DMS 273 (cell line): ENCODE measurements at regions not wholly inside any gene's neighbourhood (a gene's known extent, or its start where the extent isn't known, plus 50 kb on each side); places are given as distances from the start of the nearest gene placed in this dataset.

ENCODE experiments used
- DNase-seq: peaks from one replicate; lab custom pipeline; 2025; ENCODE audit not compliant: unreplicated experiment; lab: John Stamatoyannopoulos, UW

DNA sequence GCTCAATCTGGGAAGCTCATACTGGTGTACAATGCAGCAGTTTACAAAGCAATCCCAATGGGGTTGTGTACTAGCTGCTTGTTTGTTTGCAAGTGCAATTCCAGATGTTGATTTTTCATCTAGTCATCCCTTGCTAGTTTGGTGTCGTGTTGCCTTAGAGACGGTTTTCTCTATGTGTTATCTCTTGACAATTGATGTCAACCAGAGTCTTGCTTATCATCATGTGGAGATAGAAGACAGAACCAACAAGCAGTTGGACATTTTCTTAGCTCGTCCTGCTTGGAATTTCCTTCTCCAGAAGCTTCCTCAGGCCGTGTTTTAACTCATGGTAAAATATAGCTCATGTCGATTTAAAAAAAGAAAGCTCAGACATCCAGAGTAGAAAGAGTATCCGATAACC, 262.0 kb upstream of the KCNH8 start:
- DNase-seq: no peak

DNA sequence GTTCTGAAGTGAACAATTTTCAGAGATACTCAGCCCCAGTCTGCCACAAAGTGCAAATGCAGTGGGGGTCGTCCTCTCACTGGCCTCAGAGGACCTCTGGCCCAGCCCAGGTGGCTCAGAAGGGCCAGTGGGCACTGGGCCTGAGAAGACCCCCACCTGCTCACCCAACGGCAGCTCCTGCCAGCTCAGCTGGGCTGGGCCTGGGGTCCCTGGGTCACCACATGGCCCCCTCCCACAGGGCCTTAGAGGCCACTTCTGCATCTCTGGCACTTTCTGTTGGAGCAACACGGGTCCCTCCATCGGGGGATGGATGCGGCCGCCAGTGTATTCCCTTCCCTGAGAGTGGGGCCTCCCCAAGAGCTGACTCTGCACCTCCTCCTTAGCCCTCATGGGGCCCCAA, 262.7 kb upstream of the KCNH8 start:
- no peak for DNase-seq

DNA sequence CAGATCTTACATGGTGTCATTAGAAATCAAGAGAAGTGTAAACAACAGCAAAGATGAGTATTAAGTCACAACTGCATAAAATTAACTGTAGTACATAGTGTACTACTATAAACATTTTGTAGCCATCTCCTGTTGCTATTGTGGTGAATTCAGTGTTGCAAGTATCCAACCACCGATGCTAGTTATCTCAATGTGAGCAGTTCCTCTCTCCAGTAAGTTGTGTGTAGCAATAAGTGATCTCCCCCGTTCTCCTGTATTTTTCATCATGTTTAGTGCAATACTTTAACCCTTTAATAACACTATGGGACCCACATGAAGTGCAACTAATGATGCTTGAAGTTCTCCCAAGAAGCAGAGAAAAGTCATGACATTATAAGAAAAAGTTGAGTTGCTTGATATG, 264.7 kb upstream of the KCNH8 start:
- DNase-seq: no peak

DNA sequence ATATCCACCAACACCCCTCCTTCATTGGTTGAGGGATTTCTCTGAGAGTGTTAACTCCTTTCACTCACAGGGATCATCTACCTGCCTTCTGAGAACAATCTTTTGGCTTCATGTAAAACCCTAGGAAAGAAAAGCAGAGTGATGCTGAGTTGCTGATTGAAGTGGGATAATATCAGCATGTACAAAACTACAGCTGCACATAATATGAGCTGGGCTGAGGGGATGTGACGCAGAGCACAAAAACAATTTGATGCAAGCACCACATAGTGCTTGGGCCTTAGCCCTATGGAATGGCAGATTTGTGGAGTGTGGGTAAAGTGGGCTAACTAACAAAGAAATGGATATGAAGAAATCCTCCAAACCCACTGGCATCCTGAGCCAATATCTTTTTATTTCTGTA, 267.6 kb upstream of the KCNH8 start:
- DNase-seq: no peak

DNA sequence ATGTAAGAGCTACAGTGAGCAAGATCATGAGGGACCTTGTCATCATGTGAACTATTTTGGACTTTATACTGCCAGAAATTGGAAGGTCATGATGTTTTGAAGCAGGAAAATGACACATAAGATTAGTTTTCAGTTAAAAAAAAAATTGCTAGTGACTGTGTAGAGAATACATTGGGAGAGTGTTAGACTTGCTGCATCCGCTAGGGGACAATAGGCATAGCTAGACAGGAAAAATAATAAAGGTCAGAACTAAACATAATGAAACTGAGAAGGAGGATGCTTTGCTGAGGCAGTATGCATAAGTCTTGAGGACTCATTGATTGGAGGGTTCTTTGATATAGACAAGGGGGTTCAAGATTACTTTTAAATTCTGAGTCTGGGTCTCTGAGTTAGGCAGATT, 275.8 kb upstream of the KCNH8 start:
- DNase-seq: no peak

DNA sequence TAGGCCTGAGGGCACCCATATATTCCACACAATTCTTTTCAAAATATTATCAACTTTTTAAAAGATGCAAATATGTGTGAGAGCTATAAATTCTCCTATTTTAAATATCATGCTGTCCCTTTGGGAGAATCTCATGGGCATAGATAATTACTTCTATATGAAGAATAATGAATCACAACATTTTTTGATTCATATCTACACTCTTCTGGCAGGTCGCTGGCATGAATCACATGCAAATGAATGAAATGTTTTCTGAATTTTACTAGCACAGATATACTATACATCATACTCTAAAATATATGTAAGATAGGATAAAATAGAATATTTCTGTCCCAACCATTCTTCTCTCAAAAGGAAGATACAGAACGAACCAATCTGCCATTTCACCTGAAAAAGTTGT, 277.7 kb upstream of the KCNH8 start:
- DNase-seq: no peak

DNA sequence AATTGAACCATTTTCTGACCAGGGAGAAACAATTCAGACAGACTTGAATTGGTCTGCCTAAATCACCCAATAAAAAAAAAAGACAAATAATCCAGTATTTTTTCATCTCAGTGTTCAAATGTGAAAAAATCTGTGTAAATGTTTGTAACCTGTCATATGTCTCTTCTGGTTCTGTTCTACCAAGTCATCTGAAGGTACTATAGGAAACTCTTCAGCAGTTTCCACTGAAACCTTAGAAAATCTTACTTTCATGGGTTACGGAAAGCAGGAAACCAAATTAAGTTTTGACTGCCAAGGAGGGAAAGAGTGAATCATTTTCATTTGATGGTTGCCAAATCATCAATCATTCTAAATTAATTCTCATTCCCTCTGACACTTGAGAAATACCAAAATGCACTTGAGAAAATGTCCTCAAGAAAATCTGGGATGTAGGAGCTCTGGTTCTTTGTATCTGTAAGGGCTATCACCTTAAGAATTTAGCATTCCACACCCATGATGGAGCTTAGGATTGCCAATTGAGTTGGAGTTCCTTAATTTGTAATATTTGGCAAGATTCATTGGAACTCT, 278.2 kb upstream of the KCNH8 start:
- no peak for DNase-seq

DNA sequence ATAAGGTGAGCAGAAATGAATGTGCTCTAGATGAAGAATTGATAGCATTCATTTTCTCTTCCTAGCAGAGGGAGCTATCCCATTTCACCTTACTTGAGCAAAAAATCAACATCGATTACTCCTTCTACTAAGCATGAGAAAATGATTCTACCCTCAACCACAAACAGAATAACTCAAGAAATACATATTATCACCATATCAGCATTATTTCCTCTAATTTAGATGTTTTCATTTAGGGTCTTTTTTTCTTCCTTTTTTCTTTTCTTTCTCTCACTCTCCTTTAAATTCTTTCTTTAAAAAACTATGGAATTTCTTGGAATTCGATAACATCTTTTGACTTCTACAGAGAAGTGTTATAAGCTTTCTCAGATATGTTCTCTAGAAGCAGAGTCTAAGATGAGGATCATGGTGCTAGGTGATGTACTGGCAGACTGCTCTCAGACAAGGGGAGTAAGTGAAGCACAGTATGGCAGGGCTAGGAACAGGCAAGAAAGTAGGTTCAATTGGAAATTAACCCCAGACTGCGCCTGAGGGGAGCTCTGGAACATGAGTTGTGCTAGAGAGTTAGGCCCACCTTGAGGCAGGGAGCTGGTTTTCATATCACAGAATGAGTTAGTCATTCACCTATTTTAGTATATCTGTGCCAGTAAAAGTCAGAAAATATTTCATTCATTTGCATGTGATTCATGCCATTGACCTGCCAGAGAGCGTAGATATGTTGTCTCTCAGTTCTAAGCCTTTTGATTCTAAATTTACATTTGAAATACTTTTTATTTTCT, 279.2 kb upstream of the KCNH8 start:
- no peak for DNase-seq

DNA sequence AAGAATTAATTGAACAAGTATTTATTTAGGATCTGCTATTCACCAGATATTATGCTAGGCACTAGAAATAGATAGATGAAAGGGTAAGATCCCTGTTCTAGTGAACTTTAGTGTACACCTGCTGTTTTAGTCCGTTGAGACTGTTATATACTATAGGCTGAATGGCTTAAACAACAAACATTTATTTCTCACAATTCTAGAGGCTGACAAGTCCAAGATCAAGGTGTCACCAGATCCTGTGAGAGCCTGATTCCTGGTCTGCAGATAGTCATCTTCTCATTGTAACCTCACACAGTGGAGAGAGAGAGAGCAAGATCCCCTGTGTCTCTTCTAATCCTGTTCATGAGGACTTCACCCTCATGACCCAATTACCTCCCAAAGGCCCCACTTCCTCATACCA, 281.4 kb upstream of the KCNH8 start:
- DNase-seq: no peak

DNA sequence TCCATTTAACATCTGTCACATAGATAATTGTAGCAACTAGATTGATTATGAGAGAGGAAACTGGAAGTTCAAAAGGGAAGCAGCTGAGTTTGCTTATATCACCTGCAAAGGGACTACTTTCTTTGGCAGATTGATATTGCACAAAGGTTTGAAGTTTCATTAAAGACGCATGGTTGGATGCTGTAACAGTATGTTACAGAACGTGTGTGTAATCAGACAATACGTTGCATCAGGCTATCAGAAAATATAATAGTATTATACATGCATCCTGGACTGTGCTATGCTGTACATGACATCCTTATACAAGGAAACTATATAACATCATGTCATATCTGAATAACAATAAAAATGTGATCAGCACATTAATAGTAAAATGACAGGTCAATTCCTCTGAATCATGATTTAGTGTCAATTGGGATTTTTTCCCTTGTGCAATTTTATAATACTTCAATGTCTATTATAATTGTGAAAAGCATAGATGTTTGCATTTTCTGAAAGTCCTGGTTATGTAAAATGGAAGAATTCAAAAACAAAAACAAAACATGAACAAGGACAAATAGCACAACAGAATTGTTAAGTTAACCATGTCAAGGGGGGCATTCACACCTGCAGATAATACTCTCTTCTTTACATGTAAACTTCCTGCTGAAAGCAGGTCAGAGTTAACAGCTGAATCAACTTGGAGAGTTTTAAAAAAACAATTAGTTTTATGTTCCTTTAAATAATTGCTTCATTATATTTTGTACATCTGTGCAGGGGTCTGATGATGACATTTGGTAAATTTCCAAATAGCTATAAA, 283.2 kb upstream of the KCNH8 start:
- DNase-seq: no peak

DNA sequence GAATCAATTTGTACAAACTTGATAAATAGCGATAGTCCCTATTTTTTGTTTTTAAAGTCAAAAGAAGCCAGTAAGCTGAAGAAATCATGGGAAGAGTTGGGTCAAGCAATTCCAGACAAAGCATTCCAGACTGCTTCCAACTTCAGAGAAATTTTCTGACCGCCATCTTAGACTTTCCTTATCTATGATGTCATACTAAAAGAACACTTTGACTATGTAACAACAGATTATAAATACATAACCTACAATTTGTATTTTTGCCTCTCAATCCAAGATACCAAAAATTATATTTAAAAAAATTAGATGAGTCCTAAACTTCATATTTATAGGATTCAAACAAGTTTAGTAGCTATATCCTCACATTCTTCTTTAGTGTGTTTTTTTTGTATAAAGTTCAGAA, 286.2 kb upstream of the KCNH8 start:
- DNase-seq: no peak

DNA sequence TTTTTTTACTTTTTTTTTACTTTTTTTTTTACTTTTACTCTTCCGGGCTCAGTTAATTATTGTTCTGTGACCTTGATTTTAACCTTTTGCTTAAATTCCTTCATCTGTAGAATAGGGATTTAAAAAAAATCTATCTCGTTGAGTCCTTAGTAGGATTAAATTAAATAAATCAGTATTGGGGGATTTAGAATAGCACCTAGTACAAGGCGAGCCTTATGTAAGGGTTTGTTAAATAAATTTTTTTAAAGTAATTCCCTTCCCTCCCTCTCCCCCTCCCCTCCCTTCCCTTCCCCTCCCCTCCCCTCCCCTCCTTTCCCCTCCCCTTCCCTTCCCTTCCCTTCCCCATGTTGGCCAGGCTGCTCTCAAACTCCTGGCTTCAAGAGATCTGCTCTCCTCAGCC, 287.2 kb upstream of the KCNH8 start:
- DNase-seq: no peak

DNA sequence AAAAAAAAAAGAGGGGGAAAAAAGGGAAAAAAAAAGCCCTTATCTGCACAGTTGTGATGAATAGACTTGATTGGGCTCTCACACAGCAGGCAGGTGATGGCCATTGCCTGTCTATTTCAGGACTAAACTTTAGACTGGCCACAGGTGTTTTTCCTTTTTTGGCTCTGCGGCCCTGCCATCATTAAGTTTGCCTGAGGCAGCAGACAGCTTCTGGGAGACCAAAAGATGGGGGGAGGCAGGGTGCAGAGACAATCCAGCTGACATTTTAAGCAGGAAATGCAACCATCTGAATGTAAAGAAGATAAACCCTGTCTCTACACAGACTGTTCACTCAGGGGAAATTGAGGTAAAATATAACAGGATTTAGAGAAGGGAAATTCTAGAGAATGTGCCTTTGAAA, 295.0 kb upstream of the KCNH8 start:
- DNase-seq: no peak

DNA sequence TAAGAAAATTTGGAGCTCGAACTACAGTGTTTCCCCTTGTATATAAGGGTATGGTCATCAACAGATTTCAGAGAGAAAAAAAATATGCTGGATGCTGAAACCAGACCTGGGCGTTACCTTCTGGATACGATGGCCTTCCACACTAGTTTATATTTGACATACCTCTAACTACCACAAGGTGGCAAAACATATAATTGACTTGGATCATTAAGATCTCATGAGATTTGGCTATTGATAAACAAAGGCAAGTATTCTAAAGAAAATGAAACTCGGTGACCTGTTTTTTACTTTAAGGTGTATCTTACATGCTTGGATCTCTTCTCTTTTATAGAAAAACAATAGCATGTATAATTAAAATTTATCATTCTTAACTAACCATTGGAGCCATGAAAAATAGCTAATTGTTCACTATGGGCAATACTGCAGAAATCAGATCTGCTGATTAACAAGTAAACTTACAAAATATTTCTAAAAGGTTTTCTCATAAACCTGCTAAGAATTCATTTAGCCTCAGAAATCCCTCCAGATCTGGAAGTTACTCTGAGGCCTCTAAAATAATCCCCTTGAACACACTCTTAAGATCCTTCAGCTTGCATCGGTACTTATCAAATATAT, 300.6 kb upstream of the KCNH8 start:
- DNase-seq: peak; percentile 23

DNA sequence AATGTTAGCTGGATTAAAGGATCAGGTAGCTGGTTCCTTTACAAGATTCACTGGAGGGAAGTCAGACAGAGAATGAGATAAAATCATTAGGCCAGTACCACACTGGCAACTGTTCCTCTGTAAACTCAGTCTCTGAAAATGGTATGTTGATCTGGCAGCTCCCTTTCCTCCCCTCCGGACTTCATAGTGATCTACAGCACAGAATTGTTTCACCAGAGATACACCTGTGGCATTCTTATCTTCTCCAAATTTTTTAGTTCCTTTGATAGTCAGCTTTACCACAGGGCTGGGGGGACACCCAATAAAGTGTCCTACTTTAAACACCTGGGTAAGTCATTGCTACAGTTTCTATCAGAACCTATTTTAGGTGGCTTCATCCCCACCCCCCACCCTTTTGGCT, 304.3 kb upstream of the KCNH8 start:
- DNase-seq: no peak

DNA sequence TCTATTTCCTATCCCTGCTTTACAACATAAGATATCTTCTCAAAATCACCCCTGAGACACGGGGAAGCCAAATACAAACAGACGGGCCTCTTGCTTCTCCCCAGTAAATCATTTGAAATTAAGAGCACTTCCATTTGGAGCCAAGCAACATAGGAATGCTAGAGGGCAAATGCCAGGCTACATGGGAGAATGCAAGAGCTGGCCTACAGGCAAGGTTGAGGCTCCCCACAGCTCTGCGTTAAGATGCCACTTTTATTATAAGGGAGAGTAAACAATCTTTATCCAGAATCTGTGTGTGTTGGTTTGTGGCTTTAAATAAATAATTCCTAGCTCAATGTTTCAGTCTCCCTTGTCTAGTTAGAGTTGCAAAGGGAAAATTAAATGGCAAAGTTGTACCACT, 305.1 kb upstream of the KCNH8 start:
- no peak for DNase-seq

DNA sequence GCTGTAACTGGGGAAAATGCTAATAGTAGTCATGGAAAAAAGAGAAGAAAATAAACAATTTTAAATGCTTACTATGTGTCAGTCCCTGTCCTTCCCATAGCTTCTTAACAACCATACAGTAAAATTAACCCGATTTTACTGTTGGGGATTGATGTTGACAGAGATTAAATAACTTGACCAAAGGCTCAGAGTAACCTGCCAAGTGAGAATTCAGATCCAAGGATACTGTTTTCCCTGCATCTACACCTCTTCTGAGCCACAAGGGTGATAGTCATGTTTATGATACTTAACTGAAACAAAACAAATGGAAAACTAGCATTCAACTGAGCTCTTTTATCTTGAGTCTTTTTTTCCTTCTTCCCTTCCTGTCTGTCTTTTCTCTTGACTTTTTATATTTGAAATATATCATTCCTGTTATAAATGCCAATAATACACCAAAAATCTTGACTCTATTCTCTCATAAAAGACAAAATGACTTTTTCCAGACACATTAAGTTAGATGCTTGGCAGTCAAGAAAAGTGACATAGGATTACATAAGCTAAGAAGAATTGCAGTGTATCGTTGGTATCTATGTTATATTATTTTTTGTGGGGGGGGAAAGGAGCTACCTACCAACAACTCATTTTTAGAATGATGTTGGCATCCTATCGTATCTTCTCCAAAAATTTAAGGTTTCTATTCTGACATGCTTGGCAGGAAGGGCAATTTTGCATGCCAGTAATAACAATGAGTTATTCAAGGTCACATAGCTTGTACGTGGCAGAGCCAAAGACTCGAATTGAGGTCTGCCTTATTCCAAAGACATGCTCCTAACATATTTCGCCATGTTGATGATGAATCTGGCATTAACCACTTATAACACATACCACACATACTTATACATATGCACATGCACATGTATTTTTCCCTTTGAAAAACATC, 306.6 kb upstream of the KCNH8 start:
- DNase-seq: no peak

DNA sequence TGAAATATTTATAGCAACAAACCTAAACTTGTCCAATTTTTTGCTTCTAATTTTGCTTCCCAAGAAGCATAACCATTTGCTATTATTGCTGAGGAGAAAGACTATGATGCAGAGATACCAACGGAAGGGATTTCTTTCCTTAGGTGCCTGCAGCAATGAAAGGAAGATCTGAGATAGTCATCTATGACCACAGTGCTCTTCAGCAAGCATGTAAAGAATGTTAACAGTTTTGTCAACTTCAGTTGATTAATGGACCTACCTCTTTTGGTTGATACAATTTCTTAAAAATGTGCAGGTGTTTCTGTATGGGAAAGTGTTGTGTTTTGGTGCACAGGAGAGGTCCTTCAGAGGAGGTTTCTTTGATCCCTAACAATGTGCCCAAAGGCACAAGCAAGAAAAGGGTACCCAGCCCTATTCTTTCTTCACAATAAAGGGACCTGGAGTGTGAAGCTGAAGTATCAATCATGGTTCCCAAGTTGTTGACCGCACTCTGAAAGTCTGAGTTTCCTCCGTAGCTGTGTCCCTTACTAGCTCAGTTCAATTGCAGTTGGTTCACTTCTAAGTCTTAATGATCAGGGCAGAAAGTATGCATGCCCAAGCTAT, 307.7 kb upstream of the KCNH8 start:
- no peak for DNase-seq

DNA sequence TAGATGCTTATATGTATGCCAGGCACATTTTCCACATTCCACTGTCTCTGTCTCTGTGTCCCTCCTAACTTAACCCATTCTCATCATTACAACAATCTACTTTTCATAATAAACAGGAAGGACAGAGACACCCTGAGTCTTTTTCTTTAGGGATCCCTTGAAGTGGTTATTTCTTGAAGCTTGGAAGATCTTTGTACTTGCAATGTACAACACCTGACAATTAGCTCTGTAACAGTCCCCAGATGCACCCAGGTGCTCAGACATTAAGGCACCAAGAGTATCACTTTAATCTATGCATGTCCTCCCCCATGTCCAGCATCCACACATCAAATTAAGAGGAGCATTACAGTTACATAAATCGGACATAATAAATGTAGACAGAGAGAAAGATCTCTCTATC, 309.6 kb upstream of the KCNH8 start:
- no peak for DNase-seq

DNA sequence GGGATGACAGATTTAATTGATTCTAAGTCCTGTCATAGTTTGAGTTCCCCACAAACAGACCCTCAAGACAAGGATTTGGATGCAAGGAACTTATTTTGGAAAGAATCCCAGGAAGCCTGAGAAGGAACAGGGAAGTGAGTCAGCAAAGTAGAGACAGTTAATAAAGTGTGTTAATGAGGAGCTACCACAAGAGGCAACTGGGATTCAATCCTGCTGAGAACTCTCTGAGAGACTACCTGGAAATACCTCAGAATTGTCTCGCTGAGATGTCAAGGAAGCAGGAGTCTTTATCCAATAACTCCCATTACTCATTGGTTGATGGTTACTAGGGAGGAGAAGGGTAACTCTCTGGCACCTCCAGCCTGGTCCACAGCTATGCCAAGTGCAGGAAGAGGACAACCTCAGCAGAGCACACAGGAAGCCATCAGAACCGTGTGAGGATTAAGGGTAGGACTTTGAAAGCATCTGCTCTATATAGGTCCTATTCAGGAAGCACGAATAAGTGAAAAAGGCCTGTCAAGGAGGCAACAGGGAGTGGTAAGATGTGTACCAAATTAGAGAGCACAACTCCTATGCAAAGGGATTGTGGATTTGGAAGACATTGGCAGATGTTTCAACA, 311.1 kb upstream of the KCNH8 start:
- DNase-seq: no peak
